NT2/D1 (cell line): ENCODE measurements at regions not wholly inside any gene's neighbourhood (a gene's known extent, or its start where the extent isn't known, plus 50 kb on each side); places are given as distances from the start of the nearest gene placed in this dataset.

Experiments
- SUZ12 ChIP-seq: IDR thresholded peaks from 2 replicates; pipeline ENCODE4 v1.6.1; 2011; ENCODE audit not compliant: insufficient read length, insufficient read depth; ENCODE audit errors: extremely low read depth
- YY1 ChIP-seq: IDR thresholded peaks from 2 replicates; pipeline ENCODE4 v1.6.1; 2011; ENCODE audit not compliant: insufficient read length, insufficient read depth
- ZNF274 ChIP-seq: IDR thresholded peaks from 2 replicates; pipeline ENCODE4 v1.6.1; 2011; ENCODE audit warnings: mild to moderate bottlenecking, low read depth, low read length

DNA sequence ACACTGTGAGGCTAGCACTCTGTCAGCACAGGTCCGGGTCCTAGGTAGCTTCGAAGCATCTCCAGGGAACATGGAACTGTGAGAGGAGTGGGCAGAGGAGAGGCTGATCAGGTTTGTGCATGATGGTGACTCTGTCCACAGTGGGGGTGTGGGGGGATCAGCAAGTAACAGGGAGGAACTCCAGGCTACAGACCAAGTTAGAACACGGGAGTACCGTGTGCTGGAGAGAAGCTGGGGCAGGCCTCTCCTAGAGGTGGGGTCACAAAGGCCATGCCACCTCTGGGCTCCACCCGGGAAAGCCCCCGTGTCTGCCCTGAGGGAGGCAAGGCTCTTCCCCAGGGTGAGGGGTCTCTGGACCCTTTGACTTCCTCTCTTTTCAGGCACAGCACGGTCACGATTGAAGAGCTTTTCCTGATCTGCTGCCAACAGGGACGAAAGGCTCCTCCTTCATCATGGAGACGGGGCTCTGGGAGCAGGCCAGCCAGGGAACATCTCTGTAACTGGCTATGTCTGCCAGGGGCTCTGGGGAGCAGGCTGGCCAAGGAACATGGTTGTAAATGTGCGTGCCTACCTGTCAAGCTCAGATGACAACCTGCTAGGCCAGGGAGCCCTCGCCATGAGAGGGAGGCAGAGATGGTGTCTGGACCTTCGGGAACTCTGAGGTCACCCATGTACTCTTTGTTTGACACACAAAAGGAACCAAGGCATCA lies 1476.1 kb downstream of the BRD1 start:
- TF ChIP-seq ZNF274 (no peak), YY1 (no peak), SUZ12 (no peak)
